ENCODE measurements at regions not wholly inside any gene's neighbourhood (a gene's known extent, or its start where the extent isn't known, plus 50 kb on each side); places are given as distances from the start of the nearest gene placed in this dataset.

GRCh38 chr1:82106672-82107071 is 305.9 kb downstream of the ADGRL2 start:
- H3K36me3 Mint-ChIP-seq, result no peaks in the 10 kb centered on the region; the same call in 1 of the 2 replicates
- H3K27ac Mint-ChIP-seq, result no peak overlapping the region
- peaks cover 11% of the 10 kb centered on the region for H3K4me1 Mint-ChIP-seq
- no peak for ATAC-seq
- no peak for DNase-seq (ENCODE audit: low spot score)
- no peaks in the 10 kb centered on the region; the same call in 1 of the 2 replicates for H3K27me3 Mint-ChIP-seq (ENCODE audit: low read depth)
- no peak overlapping the region for H3K4me3 Mint-ChIP-seq
- no peak for TF ChIP-seq NFATC4 (CRISPR knock-in tag; IDR thresholded peaks at IDR 0.05)
- TF ChIP-seq E2F1 (CRISPR knock-in tag; IDR thresholded peaks at IDR 0.05), result no peak
- TF ChIP-seq NR2C2 (CRISPR knock-in tag; IDR thresholded peaks at IDR 0.05), result no peak
- TF ChIP-seq ZNF396 (CRISPR knock-in tag; IDR thresholded peaks at IDR 0.05; ENCODE audit: borderline replicate concordance), result no peak
- TF ChIP-seq HMGXB4 (CRISPR knock-in tag; IDR thresholded peaks at IDR 0.05), result no peak
- no peak for TF ChIP-seq JUN (CRISPR knock-in tag; IDR thresholded peaks at IDR 0.05)
- no peak for TF ChIP-seq ELF4 (CRISPR knock-in tag; IDR thresholded peaks at IDR 0.05; ENCODE audit: low read depth)
- no peak for TF ChIP-seq ZNF263 (CRISPR knock-in tag; IDR thresholded peaks at IDR 0.05; ENCODE audit: low read depth)
- TF ChIP-seq MXD4 (CRISPR knock-in tag; IDR thresholded peaks at IDR 0.05; ENCODE audit: borderline replicate concordance), result no peak
- no peak for TF ChIP-seq CBFB (CRISPR knock-in tag; IDR thresholded peaks at IDR 0.05; ENCODE audit: low read depth)
- TF ChIP-seq ZNF416 (CRISPR knock-in tag; IDR thresholded peaks at IDR 0.05), result no peak
- no peak for TF ChIP-seq ETV6 (CRISPR knock-in tag; IDR thresholded peaks at IDR 0.05)
- TF ChIP-seq E2F4 (CRISPR knock-in tag; IDR thresholded peaks at IDR 0.05; ENCODE audit: borderline replicate concordance, low read depth), result no peak
- peaks cover 18% of the 10 kb centered on the region for H3K9me3 Mint-ChIP-seq
- CTCF ChIA-PET, result no interaction called here
- POLR2A ChIA-PET, result no interaction called here

GRCh38 chr1:82099170-82099569 is 298.4 kb downstream of the ADGRL2 start:
- no peak overlapping the region for H3K4me3 Mint-ChIP-seq
- H3K36me3 Mint-ChIP-seq, result no peaks in the 10 kb centered on the region
- peaks cover 7% of the 10 kb centered on the region for H3K9me3 Mint-ChIP-seq
- DNase-seq (ENCODE audit: low spot score) (no peak), ATAC-seq (no peak)
- CTCF ChIA-PET, result no interaction called here
- H3K27ac Mint-ChIP-seq, result no peak overlapping the region
- H3K4me1 Mint-ChIP-seq, result no peaks in the 10 kb centered on the region
- POLR2A ChIA-PET, result no interaction called here
- H3K27me3 Mint-ChIP-seq (ENCODE audit: low read depth), result no peaks in the 10 kb centered on the region
- TF ChIP-seq ZNF219 (CRISPR knock-in tag; IDR thresholded peaks at IDR 0.05; ENCODE audit: borderline replicate concordance) (no peak), ATF6 (CRISPR knock-in tag; IDR thresholded peaks at IDR 0.05) (no peak), EMX1 (CRISPR knock-in tag; IDR thresholded peaks at IDR 0.05) (no peak), ZNF423 (CRISPR knock-in tag; IDR thresholded peaks at IDR 0.05) (no peak), SOX15 (CRISPR knock-in tag; IDR thresholded peaks at IDR 0.05) (no peak), E2F5 (CRISPR knock-in tag; IDR thresholded peaks at IDR 0.05) (no peak), E2F4 (CRISPR knock-in tag; IDR thresholded peaks at IDR 0.05; ENCODE audit: borderline replicate concordance, low read depth) (no peak), ZNF512 (CRISPR knock-in tag; IDR thresholded peaks at IDR 0.05; ENCODE audit: borderline replicate concordance) (no peak), KAT7 (CRISPR knock-in tag; IDR thresholded peaks at IDR 0.05; ENCODE audit: borderline replicate concordance) (no peak), NFE2L1 (CRISPR knock-in tag; IDR thresholded peaks at IDR 0.05) (no peak), USF2 (CRISPR knock-in tag; IDR thresholded peaks at IDR 0.05) (no peak), HMGA2 (CRISPR knock-in tag; IDR thresholded peaks at IDR 0.05) (no peak), JAZF1 (CRISPR knock-in tag; IDR thresholded peaks at IDR 0.05) (no peak)
